Suprapubic skin (tissue), 4 donors: ENCODE measurements at regions not wholly inside any gene's neighbourhood (a gene's known extent, or its start where the extent isn't known, plus 50 kb on each side); places are given as distances from the start of the nearest gene placed in this dataset.

Experiments used
- DNase-seq, 2 donors: peaks; one replicate each; pipeline ENCODE4 v3.0.0-alpha.2; 2019; ENCODE audit warnings: low spot score in 2 of 2
- H3K27ac ChIP-seq: fragments of 200-600 bp; sonication (generic); one replicate; pipeline ENCODE4 v1.5.1; 2019
- H3K27me3 ChIP-seq: fragments of 200-600 bp; sonication (generic); one replicate; pipeline ENCODE4 v1.5.1; 2019
- H3K36me3 ChIP-seq: fragments of 200-600 bp; sonication (generic); one replicate; pipeline ENCODE4 v1.5.1; 2019
- H3K4me1 ChIP-seq: fragments of 200-600 bp; sonication (generic); one replicate; pipeline ENCODE4 v1.5.1; 2019
- H3K4me3 ChIP-seq: fragments of 200-600 bp; sonication (generic); one replicate; pipeline ENCODE4 v1.5.1; 2019; ENCODE audit warnings: mild to moderate bottlenecking
- H3K9me3 ChIP-seq: fragments of 200-600 bp; sonication (generic); one replicate; pipeline ENCODE4 v1.5.1; 2019
- EP300 ChIP-seq: sonication (generic); formaldehyde crosslinking; IDR thresholded peaks from one replicate; pipeline ENCODE4 v1.6.1; 2017; ENCODE audit warnings: antibody characterized with exemption
- POLR2A ChIP-seq, 2 donors: fragments of 450-650 bp; IDR thresholded peaks; one replicate each; pipeline ENCODE4 v1.6.1; 2017; ENCODE audit warnings: antibody characterized with exemption in 2 of 2, mild to moderate bottlenecking in 2 of 2, moderate library complexity in 2 of 2
- POLR2AphosphoS5 ChIP-seq, 3 donors: sonication (generic); formaldehyde crosslinking; IDR thresholded peaks; one replicate each; pipeline ENCODE4 v1.6.1; 2017; ENCODE audit warnings: antibody characterized with exemption in 3 of 3
- WGBS: methylation state at CpG from one replicate; pipeline ENCODE4 v1.1.5; 2018; 5-methylcytosine and 5-hydroxymethylcytosine counted together
- TF ChIP-seq, protein P1 (sequence below), 2 donors: fragments of 200-600 bp in 1 of 2; fragments of 450-650 bp in 1 of 2; sonication (generic) in 1 of 2; IDR thresholded peaks; one replicate each; pipeline ENCODE4 v1.5.1; 2016 to 2019; ENCODE audit warnings: antibody characterized with exemption in 2 of 2, mild to moderate bottlenecking in 1 of 2, moderate library complexity in 1 of 2

DNA sequence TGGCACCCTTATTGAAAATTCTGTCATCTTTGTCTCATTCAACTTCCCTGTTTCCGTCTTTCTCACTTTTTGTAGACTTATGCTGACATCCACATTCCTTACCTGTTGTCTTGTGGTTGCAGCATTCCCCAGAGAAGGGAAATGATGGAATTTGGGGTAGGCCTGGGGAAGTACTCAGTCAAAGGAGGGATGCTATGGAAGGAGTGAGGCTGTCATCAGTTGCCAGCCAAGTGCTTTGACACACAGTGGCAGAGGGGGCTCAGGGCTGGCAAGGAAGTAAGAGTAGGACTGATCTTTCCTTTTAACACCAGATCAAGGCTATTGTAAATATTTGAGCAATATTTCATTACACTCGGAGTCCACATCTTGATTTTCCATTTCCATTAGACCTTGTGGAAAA lies 64.4 kb downstream of the RPLP1 start:
- DNase-seq: peak in 1 of 2 donors; percentile 3
- Histone ChIP-seq H3K4me1 (no peaks in the 10 kb centered on the region), H3K27me3 (peaks cover 3% of the 10 kb centered on the region), H3K9me3 (no peaks in the 10 kb centered on the region), H3K4me3 (no peak overlapping the region), H3K27ac (no peak overlapping the region), H3K36me3 (no peaks in the 10 kb centered on the region)
- TF ChIP-seq, protein P1, sequence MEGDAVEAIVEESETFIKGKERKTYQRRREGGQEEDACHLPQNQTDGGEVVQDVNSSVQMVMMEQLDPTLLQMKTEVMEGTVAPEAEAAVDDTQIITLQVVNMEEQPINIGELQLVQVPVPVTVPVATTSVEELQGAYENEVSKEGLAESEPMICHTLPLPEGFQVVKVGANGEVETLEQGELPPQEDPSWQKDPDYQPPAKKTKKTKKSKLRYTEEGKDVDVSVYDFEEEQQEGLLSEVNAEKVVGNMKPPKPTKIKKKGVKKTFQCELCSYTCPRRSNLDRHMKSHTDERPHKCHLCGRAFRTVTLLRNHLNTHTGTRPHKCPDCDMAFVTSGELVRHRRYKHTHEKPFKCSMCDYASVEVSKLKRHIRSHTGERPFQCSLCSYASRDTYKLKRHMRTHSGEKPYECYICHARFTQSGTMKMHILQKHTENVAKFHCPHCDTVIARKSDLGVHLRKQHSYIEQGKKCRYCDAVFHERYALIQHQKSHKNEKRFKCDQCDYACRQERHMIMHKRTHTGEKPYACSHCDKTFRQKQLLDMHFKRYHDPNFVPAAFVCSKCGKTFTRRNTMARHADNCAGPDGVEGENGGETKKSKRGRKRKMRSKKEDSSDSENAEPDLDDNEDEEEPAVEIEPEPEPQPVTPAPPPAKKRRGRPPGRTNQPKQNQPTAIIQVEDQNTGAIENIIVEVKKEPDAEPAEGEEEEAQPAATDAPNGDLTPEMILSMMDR (IDR thresholded peaks at IDR 0.05): no peak
- TF ChIP-seq EP300 (no peak), POLR2AphosphoS5 (IDR thresholded peaks at IDR 0.05) (no peak), POLR2A (IDR thresholded peaks at IDR 0.05) (no peak)
- WGBS: 89% methylated on average over 2 of the region's 2 CpGs

GRCh38 chr15:69518806-69519205 lies 66.2 kb downstream of the RPLP1 start:
- whole genome bisulfite sequencing: 90% methylated on average over 2 of the region's 2 CpGs
- Histone ChIP-seq H3K36me3 (no peaks in the 10 kb centered on the region), H3K4me3 (no peak overlapping the region), H3K27ac (no peak overlapping the region), H3K4me1 (no peaks in the 10 kb centered on the region), H3K27me3 (peaks cover 3% of the 10 kb centered on the region), H3K9me3 (no peaks in the 10 kb centered on the region)
- DNase-seq: no peak
- no peak for TF ChIP-seq POLR2AphosphoS5 (IDR thresholded peaks at IDR 0.05)

GRCh38 chr15:69520067-69520466 lies 67.4 kb downstream of the RPLP1 start:
- H3K9me3 ChIP-seq: no peaks in the 10 kb centered on the region
- peaks cover 3% of the 10 kb centered on the region for H3K27me3 ChIP-seq
- no peak overlapping the region for H3K27ac ChIP-seq
- peaks cover 10% of the 10 kb centered on the region for H3K4me1 ChIP-seq
- H3K36me3 ChIP-seq: no peaks in the 10 kb centered on the region
- 65% methylated on average over 1 of the region's 1 CpG for WGBS
- TF ChIP-seq EP300 (no peak), POLR2A (IDR thresholded peaks at IDR 0.05) (no peak), POLR2AphosphoS5 (IDR thresholded peaks at IDR 0.05) (no peak)
- TF ChIP-seq, protein P1 (IDR thresholded peaks at IDR 0.05): no peak
- no peak overlapping the region for H3K4me3 ChIP-seq
- no peak for DNase-seq

DNA sequence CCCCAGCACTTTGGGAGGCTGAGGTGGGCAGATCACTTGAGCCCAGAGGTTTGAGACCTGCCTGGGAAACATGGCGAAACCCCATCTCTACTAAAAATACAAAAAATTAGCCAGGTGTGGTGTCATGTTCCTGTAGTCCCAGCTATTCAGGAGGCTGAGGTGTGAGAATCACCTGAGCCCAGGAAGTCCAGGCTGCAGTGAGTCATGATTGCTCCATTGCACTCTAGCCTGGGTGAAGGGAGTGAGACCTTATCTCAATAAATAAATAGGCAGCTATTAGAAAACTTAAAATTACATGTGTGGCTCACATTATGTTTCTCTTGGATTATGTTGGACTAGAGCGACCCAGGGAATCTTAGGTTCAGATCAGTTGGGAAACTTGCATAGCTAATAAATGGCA lies 69.7 kb downstream of the RPLP1 start:
- TF ChIP-seq POLR2A (IDR thresholded peaks at IDR 0.05) (no peak), EP300 (no peak), POLR2AphosphoS5 (IDR thresholded peaks at IDR 0.05) (no peak)
- TF ChIP-seq, protein P1 (IDR thresholded peaks at IDR 0.05): no peak
- H3K27me3 ChIP-seq: peaks cover 3% of the 10 kb centered on the region

GRCh38 chr15:69523010-69524001 lies 70.7 kb downstream of the RPLP1 start:
- 78% methylated on average over 5 of the region's 5 CpGs for WGBS
- H3K4me1 ChIP-seq: peaks cover 10% of the 10 kb centered on the region
- no peak overlapping the region for H3K4me3 ChIP-seq
- no peak for TF ChIP-seq POLR2A (IDR thresholded peaks at IDR 0.05)
- TF ChIP-seq, protein P1 (IDR thresholded peaks at IDR 0.05): peak; percentile 46 to 64
- peak in 1 of 2 donors; percentile 82 for DNase-seq
- H3K9me3 ChIP-seq: no peaks in the 10 kb centered on the region
- no peaks in the 10 kb centered on the region for H3K27me3 ChIP-seq
- no peaks in the 10 kb centered on the region for H3K36me3 ChIP-seq
- H3K27ac ChIP-seq: no peak overlapping the region

More for the DNA sequence above, 69.7 kb downstream of the RPLP1 start:
- Histone ChIP-seq H3K9me3 (no peaks in the 10 kb centered on the region), H3K4me1 (peaks cover 10% of the 10 kb centered on the region), H3K36me3 (no peaks in the 10 kb centered on the region), H3K4me3 (no peak overlapping the region), H3K27ac (no peak overlapping the region)
- WGBS: 91% methylated on average over 2 of the region's 2 CpGs
- peak in 1 of 2 donors; percentile 11 for DNase-seq
